K562 (cell line): ENCODE measurements at regions not wholly inside any gene's neighbourhood (a gene's known extent, or its start where the extent isn't known, plus 50 kb on each side); places are given as distances from the start of the nearest gene placed in this dataset.

Source experiments
- CBFB ChIP-seq: sonication (generic); formaldehyde crosslinking; IDR thresholded peaks from 2 replicates; pipeline ENCODE4 v1.4.0; 2020; ENCODE audit warnings: mild to moderate bottlenecking, missing genetic modification reagents
- GABPB1 ChIP-seq: sonication (generic); formaldehyde crosslinking; IDR thresholded peaks from 2 replicates; pipeline ENCODE4 v1.8.0; 2022; ENCODE audit warnings: mild to moderate bottlenecking, missing genetic modification reagents
- MECOM ChIP-seq: fragments of 250-450 bp; sonication (Bioruptor Pico); IDR thresholded peaks from 2 replicates; pipeline ENCODE4 v1.8.0; 2022; ENCODE audit warnings: inconsistent platforms
- RNF2 ChIP-seq: sonication (generic); IDR thresholded peaks from 2 replicates; pipeline ENCODE4 v1.6.1; 2016
- SPI1 ChIP-seq: IDR thresholded peaks from 2 replicates; pipeline ENCODE4 v1.6.1; 2011; ENCODE audit warnings: low read depth, low read length, control low read depth, borderline replicate concordance
- TARDBP ChIP-seq: fragments of 450-650 bp; IDR thresholded peaks from 2 replicates; pipeline ENCODE4 v1.6.1; 2016
- TRIM28 ChIP-seq: fragments of 450-650 bp; IDR thresholded peaks from 2 replicates; pipeline ENCODE4 v1.6.1; 2017
- ZNF766 ChIP-seq: fragments of 200-800 bp; sonication (Bioruptor generic); conservative IDR thresholded peaks from 2 replicates; pipeline ENCODE4 v1.6.1; 2016; ENCODE audit warnings: missing genetic modification characterization, missing compliant biosample characterization
- TF ChIP-seq, protein P1 (sequence below), 2 experiments: fragments of 450-650 bp; formaldehyde crosslinking in 1 of 2; IDR thresholded peaks; 2 replicates each; pipeline versions ENCODE4 v1.4.0 to v1.6.1; 2014 to 2020; ENCODE audit warnings: mild to moderate bottlenecking in 2 of 2, borderline replicate concordance in 1 of 2, low read depth in 1 of 2
- TF ChIP-seq, protein P2 (sequence below): fragments of 250-450 bp; sonication (Bioruptor Pico); IDR thresholded peaks from 2 replicates; pipeline ENCODE4 v1.5.0; 2022; ENCODE audit warnings: mild to moderate bottlenecking
- TF ChIP-seq, protein P3 (sequence below): fragments of 150-350 bp; conservative IDR thresholded peaks from 2 replicates; pipeline ENCODE4 v1.6.1; 2014; ENCODE audit warnings: low read length
- TF ChIP-seq, protein P4 (sequence below): IDR thresholded peaks from 2 replicates; pipeline ENCODE4 v1.6.1; 2016; ENCODE audit warnings: missing genetic modification characterization, missing compliant biosample characterization
- TF ChIP-seq, protein P5 (sequence below), 3 experiments: IDR thresholded peaks in 2 of 3; conservative IDR thresholded peaks in 1 of 3; 2 replicates each; pipeline ENCODE4 v1.5.1; 2011 to 2012; ENCODE audit warnings: low read length in 3 of 3, mild to moderate bottlenecking in 3 of 3, control low read depth in 2 of 3, improper control_type of control experiment in 1 of 3, inconsistent platforms in 1 of 3, low read depth in 1 of 3, mixed read lengths in 1 of 3, moderate library complexity in 1 of 3; ENCODE audit not compliant: insufficient read depth in 2 of 3

DNA sequence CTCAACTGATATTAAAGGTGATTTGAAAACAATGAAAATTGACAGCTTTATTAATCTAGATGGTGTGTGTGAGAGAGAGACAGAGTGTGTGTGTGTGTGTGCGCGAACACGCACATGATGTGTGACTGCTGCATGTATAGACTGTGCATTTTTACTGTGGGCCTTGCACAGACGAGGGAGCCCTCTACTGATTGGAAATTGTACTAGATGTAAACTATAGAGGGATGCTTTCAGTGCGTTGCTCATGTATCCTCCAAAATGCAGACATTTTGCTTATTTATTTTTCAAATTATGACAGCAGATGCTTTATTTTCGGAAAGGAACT is 168.4 kb upstream of the GK2 start (continued):
- TF ChIP-seq, protein P1, sequence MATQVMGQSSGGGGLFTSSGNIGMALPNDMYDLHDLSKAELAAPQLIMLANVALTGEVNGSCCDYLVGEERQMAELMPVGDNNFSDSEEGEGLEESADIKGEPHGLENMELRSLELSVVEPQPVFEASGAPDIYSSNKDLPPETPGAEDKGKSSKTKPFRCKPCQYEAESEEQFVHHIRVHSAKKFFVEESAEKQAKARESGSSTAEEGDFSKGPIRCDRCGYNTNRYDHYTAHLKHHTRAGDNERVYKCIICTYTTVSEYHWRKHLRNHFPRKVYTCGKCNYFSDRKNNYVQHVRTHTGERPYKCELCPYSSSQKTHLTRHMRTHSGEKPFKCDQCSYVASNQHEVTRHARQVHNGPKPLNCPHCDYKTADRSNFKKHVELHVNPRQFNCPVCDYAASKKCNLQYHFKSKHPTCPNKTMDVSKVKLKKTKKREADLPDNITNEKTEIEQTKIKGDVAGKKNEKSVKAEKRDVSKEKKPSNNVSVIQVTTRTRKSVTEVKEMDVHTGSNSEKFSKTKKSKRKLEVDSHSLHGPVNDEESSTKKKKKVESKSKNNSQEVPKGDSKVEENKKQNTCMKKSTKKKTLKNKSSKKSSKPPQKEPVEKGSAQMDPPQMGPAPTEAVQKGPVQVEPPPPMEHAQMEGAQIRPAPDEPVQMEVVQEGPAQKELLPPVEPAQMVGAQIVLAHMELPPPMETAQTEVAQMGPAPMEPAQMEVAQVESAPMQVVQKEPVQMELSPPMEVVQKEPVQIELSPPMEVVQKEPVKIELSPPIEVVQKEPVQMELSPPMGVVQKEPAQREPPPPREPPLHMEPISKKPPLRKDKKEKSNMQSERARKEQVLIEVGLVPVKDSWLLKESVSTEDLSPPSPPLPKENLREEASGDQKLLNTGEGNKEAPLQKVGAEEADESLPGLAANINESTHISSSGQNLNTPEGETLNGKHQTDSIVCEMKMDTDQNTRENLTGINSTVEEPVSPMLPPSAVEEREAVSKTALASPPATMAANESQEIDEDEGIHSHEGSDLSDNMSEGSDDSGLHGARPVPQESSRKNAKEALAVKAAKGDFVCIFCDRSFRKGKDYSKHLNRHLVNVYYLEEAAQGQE (IDR thresholded peaks at IDR 0.05; ENCODE audit: borderline replicate concordance), result peak; percentile 75
- TF ChIP-seq, protein P1 (CRISPR knock-in tag; IDR thresholded peaks at IDR 0.05; ENCODE audit: low read depth), result no peak
- TF ChIP-seq SPI1 (no peak), GABPB1 (CRISPR knock-in tag) (no peak), ZNF766 (CRISPR knock-in tag) (no peak), RNF2 (no peak), TRIM28 (no peak), CBFB (CRISPR knock-in tag) (no peak), TARDBP (no peak), MECOM (CRISPR knock-in tag) (0 out of 2 replicates have a peak, but pooled peaks have one; percentile 29)
- TF ChIP-seq, protein P2, sequence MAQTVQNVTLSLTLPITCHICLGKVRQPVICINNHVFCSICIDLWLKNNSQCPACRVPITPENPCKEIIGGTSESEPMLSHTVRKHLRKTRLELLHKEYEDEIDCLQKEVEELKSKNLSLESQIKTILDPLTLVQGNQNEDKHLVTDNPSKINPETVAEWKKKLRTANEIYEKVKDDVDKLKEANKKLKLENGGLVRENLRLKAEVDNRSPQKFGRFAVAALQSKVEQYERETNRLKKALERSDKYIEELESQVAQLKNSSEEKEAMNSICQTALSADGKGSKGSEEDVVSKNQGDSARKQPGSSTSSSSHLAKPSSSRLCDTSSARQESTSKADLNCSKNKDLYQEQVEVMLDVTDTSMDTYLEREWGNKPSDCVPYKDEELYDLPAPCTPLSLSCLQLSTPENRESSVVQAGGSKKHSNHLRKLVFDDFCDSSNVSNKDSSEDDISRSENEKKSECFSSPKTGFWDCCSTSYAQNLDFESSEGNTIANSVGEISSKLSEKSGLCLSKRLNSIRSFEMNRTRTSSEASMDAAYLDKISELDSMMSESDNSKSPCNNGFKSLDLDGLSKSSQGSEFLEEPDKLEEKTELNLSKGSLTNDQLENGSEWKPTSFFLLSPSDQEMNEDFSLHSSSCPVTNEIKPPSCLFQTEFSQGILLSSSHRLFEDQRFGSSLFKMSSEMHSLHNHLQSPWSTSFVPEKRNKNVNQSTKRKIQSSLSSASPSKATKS (CRISPR knock-in tag), result no peak
- TF ChIP-seq, protein P3, sequence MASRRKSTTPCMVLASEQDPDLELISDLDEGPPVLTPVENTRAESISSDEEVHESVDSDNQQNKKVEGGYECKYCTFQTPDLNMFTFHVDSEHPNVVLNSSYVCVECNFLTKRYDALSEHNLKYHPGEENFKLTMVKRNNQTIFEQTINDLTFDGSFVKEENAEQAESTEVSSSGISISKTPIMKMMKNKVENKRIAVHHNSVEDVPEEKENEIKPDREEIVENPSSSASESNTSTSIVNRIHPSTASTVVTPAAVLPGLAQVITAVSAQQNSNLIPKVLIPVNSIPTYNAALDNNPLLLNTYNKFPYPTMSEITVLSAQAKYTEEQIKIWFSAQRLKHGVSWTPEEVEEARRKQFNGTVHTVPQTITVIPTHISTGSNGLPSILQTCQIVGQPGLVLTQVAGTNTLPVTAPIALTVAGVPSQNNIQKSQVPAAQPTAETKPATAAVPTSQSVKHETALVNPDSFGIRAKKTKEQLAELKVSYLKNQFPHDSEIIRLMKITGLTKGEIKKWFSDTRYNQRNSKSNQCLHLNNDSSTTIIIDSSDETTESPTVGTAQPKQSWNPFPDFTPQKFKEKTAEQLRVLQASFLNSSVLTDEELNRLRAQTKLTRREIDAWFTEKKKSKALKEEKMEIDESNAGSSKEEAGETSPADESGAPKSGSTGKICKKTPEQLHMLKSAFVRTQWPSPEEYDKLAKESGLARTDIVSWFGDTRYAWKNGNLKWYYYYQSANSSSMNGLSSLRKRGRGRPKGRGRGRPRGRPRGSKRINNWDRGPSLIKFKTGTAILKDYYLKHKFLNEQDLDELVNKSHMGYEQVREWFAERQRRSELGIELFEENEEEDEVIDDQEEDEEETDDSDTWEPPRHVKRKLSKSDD, result no peak
- TF ChIP-seq, protein P4, sequence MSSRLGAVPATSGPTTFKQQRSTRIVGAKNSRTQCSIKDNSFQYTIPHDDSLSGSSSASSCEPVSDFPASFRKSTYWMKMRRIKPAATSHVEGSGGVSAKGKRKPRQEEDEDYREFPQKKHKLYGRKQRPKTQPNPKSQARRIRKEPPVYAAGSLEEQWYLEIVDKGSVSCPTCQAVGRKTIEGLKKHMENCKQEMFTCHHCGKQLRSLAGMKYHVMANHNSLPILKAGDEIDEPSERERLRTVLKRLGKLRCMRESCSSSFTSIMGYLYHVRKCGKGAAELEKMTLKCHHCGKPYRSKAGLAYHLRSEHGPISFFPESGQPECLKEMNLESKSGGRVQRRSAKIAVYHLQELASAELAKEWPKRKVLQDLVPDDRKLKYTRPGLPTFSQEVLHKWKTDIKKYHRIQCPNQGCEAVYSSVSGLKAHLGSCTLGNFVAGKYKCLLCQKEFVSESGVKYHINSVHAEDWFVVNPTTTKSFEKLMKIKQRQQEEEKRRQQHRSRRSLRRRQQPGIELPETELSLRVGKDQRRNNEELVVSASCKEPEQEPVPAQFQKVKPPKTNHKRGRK (tag), result no peak
- TF ChIP-seq, protein P5, sequence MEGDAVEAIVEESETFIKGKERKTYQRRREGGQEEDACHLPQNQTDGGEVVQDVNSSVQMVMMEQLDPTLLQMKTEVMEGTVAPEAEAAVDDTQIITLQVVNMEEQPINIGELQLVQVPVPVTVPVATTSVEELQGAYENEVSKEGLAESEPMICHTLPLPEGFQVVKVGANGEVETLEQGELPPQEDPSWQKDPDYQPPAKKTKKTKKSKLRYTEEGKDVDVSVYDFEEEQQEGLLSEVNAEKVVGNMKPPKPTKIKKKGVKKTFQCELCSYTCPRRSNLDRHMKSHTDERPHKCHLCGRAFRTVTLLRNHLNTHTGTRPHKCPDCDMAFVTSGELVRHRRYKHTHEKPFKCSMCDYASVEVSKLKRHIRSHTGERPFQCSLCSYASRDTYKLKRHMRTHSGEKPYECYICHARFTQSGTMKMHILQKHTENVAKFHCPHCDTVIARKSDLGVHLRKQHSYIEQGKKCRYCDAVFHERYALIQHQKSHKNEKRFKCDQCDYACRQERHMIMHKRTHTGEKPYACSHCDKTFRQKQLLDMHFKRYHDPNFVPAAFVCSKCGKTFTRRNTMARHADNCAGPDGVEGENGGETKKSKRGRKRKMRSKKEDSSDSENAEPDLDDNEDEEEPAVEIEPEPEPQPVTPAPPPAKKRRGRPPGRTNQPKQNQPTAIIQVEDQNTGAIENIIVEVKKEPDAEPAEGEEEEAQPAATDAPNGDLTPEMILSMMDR (IDR thresholded peaks at IDR 0.05 in 2 of 3, conservative IDR thresholded peaks at IDR 0.05 in 1 of 3; ENCODE audit: insufficient read depth in 2 of 3, low read depth in 1 of 3, low read length in 3 of 3), result peak; percentile 50 to 72 (median 62); a peak in 5 of 6 replicates
